Umbilical cord (tissue), 1 donor: ENCODE measurements at regions not wholly inside any gene's neighbourhood (a gene's known extent, or its start where the extent isn't known, plus 50 kb on each side); places are given as distances from the start of the nearest gene placed in this dataset.
"Not testable (repeated sequence)": the region's sequence is repeated elsewhere in the genome, so short reads cannot be mapped to it uniquely, and the experiment has no call there.

ENCODE experiments used
- DNase-seq: peaks from one replicate; pipeline ENCODE4 v3.0.0-alpha.2; 2015; ENCODE audit warnings: low spot score

DNA sequence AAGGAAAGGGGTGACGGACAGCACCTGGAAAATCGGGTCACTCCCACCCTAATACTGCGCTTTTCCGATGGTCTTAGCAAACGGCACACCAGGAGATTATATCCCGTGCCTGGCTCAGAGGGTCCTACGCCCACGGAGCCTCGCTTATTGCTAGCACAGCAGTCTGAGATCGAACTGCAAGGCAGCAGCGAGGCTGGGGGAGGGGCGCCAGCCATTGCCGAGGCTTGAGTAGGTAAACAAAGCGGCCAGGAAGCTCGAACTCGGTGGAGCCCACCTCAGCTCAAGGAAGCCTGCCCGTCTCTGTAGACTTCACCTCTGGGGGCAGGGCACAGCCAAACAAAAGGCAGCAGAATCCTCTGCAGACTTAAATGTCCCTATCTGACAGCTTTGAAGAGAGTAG is 91.5 kb upstream of the MBIP start:
- DNase-seq = not testable (repeated sequence)

DNA sequence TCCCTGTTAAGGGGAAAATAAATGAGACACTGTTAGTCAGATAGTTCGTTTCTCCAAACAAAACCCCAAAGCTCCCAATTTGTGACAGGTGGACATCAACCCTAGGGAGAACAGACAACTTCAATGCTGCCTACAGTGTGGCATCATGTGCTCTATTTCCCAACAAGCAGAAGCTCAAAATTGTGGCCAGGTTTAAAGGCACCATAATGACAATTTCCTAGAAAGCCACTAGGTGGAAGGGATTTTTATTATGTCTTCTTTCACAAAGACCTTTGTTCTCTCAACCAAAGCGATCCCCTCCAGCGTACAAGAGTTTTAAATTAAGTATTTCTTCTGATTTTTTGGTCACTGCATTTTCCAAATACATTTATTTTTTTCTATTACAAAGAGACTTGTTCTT is 88.0 kb upstream of the MBIP start:
- DNase-seq = no peak

DNA sequence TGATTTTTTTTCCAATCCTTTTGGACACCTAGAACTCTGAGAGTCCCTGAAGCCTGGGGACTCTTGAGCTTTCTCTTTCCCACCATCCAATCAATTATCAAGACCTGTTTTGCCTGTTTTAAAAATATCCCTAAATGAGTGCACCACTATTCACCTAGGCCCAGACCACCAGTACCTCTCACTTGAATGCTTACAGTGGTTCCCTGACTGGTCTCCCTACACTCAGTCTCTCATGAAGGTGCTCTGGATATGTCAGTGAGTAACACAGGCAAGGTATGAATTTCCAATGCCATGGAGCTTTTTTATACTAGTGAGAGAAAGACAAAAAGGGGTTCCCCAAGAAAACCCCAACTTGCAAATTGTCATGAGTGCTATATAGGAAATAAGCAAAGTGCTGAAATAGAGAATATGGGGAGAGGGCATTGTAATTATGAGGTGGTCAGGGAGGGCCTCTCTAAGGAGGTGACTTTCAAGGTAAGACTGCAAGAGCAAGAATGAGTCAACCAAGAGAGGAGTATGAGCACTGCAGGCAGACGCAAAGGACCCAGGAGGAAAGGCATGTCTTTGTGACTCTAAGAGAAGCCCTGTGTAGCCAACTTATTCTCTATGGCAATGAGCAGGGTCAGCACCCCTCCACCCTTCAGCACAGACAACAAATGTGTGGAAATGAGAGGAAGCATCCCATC is 85.3 kb upstream of the MBIP start:
- no peak for DNase-seq

DNA sequence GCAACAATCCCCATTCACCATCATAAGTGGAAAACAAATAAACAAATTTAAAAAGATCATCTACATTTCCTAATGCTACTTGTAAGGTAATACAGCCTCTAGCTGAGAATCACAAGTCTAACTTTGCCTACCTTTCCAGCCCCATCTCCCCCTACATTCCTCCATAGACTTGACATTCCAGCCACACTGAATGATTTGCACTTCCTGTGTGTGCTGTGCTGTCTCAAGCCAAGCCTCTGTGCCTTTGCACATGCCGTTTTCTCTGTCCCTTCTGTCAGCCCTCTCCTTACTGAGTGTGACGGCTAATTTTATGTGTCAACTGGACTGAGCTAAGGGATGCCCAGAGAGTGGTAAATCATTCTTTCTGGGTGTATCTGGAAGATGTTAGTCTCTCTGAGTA is 82.4 kb upstream of the MBIP start:
- no peak for DNase-seq

DNA sequence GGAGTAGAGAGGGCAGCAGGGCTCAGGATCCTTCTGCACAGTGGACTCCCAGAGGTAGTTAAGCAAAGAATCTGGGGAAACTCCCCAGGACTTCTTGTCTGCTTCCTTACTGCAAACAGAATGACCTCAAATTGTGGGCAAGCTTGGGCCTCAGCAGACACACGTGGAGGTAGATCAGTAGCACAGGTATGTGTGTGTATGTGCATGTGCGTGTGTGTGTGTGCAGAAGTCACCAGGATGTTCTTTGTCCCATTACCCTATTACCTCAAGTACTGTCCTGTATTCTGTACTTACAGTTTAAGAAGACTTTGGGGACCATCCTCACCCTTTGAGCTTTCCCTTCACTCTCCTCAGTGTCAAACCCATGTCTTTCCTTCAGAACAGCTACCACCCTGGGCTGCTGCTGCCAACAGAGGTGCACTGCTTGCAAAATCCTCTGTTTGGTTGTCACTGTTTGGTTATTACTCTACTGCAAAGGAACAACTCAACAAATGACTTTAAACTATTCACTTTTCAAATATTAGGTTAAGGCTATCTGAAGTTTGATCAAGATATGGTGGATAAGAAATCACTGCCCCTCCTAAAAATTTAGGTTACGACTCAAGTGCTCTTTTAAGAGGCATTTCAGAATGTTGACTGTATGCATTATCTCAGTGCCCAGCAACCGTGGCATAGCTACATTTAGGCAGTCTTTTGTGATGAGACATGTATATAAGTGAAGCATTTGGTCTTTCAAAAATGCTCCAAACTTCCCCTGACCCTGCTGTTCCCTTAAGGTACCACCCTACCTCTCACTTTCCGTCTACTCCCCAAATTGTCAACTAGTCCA is 78.2 kb upstream of the MBIP start:
- no peak for DNase-seq

DNA sequence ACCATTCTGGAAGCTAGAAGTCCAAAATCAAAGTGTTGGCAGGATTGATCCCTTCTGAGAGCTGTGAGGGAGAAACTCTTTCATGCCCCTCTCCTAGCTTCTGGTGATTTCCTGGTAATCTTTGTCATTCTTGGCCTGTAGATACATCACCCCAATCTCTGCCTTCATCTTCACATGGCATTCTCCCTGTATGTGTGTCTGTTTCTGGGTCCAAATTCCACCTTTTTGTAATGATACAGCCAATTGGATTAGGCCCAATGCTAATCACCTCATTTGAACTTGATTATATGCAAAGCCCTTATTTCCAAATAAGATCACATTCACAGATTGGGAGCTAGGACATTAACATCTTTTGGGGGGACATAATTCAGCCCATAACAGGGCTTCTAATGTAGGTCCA is 76.9 kb upstream of the MBIP start:
- no peak for DNase-seq

DNA sequence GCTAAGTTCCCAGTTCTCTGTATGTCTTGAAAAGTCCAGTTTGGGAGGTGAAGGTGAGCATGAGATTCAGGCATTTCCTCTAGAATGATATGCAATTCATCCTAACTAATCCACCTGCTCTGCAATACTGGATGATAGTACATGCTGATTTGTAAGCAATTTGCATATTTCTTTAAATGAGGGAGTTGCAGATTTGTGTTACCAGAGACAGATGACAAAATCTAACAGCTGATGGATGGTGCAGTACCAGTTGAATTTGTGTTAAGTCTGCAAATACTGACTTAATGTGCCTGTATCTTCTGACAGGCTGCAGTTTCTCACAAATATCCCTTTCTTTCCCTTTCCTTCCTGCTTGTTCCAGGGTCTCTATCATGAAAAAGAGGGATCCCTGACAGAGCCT is 76.4 kb upstream of the MBIP start:
- DNase-seq = no peak

DNA sequence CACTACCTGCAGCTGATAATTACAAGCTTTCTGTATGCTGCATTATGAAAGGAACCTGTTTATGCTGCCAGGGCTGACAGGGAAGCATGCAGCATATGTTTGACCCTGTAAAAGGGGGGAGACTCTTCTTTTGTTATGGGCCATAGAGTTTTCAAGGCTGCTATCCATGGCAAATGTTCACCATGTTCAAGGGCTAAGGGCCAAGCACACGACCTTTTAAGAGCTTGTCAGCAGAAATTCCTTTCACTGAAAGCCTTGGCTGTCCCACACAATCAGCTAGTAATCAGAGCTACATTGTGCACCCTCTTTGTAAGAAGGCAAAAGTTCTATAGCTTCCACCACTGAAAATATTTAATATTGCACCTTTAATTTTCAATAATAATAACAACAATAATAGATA is 74.2 kb upstream of the MBIP start:
- DNase-seq = no peak

DNA sequence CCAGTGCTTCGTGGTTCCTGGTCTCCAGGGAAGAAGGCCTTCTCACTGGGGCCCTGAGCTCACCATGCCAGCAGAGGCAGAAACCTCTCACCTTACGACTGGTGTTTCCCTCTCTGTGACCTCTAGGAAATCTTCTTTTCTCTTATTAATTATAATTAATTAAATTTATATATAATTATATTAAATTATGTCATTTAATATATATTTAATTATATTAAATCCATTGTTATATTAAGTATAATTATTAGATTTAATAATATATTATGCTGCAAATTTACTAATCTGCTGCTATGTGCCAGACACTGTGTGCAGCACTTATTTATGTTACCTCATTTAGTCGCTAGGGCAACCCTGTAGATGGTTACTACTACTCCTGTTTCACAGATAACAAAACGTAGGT is 70.3 kb upstream of the MBIP start:
- no peak for DNase-seq

DNA sequence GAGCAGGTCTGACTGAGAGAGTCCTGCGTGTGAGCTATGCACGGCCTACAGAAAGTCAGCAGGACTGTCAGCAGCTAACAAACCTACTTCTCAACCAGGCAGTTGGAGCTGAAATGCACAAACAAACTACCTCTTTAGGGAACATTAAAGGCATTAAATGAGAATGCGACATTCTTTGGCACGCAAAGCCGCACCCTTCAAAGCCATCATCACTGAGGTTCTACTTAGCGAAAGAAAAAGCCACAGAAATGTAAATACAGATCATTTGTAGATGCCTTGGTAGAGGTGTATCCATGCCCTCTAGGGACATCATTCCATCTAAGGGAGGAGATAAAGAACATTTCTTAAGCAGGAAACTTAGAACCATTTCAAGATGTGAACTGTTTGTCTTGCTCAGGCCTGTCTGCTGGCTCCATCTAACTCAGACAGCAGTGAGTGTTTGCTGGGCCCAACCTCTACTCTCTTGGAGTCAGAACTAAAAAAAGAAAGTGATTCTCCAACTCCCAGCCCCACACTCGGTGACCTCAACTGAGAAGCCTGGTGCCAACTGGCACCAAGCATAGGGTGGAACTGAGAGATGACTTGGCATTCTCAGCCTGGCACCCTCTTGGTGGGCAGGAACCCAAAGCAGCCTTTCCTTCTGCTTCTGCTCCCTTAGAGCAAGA is 63.5 kb upstream of the MBIP start:
- no peak for DNase-seq

DNA sequence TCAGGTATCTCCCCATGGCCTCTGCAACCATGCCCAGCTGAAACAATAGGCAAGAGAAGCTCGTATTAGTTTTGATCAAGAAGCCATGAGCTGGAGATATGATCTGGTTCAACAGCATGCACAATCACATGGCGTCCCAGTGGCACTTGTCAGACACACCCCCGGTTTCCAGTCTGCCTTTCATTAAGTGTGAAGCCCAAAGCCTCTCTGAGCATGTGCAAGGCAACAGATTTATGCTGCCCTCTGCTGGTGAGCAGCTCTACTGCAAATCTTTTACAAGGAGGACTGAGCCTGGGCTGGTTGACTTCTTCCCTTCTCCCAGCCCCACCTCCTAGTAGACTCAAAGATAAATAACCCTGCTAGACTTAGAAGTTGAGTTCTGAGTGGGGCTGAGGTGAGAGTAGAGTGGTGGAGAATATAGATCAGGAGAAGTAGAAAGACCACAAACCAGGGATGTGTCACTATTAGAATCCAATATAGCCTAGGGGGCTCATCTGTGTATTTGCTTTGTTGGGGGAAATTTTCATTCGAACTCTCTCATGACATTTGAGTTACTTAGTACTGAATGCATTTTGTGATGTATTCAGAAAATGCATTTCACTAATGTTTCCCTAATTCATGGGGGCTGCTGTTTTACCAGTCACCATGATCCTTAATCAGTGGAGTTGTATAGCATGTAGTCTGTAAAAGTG is 53.7 kb upstream of the MBIP start:
- DNase-seq = peak; percentile 59
